MV-4-11 (cell line): ENCODE measurements at regions not wholly inside any gene's neighbourhood (a gene's known extent, or its start where the extent isn't known, plus 50 kb on each side); places are given as distances from the start of the nearest gene placed in this dataset.

Experiments
- DNase-seq: peaks from one replicate; lab custom pipeline; 2025; lab: John Stamatoyannopoulos, UW

GRCh38 chr2:9681427-9681817, 50.6 kb upstream of the YWHAQ start:
- DNase-seq: peak; percentile 63

GRCh38 chr2:9685637-9686036, 54.8 kb upstream of the YWHAQ start:
- no peak for DNase-seq

- no peak for DNase-seq
Measured at GRCh38 chr2:9686061-9686460, 55.3 kb upstream of the YWHAQ start.

- DNase-seq: no peak
Measured at GRCh38 chr2:9690252-9690651, 59.5 kb upstream of the YWHAQ start.

GRCh38 chr2:9690716-9691498, 60.1 kb upstream of the YWHAQ start:
- no peak for DNase-seq

- no peak for DNase-seq
Measured at GRCh38 chr2:9692456-9693195, 61.8 kb upstream of the YWHAQ start.

GRCh38 chr2:9693196-9693491, 62.3 kb upstream of the YWHAQ start:
- peak; percentile 94 for DNase-seq

- no peak for DNase-seq
Measured at GRCh38 chr2:9693646-9694045, 62.8 kb upstream of the YWHAQ start.

GRCh38 chr2:9694661-9695234, 64.0 kb upstream of the YWHAQ start:
- no peak for DNase-seq

GRCh38 chr2:9695941-9696340, 65.1 kb upstream of the YWHAQ start:
- no peak for DNase-seq

- DNase-seq: no peak
Measured at GRCh38 chr2:9696731-9697130, 65.9 kb upstream of the YWHAQ start.

- DNase-seq: peak; percentile 44
Measured at GRCh38 chr2:9697909-9698308, 67.1 kb upstream of the YWHAQ start.

- peak; percentile 71 for DNase-seq
Measured at GRCh38 chr2:9699139-9700108, 68.6 kb upstream of the YWHAQ start.

GRCh38 chr2:9700109-9700495, 69.3 kb upstream of the YWHAQ start:
- peak; percentile 21 for DNase-seq

- DNase-seq: no peak
Measured at GRCh38 chr2:9702604-9703084, 71.8 kb upstream of the YWHAQ start.

- DNase-seq: peak; percentile 32
Measured at GRCh38 chr2:9703085-9703678, 72.4 kb upstream of the YWHAQ start.

- peak; percentile 91 for DNase-seq
Measured at GRCh38 chr2:9703701-9704221, 73.0 kb upstream of the YWHAQ start.

GRCh38 chr2:9704600-9704999, 73.8 kb upstream of the YWHAQ start:
- no peak for DNase-seq

GRCh38 chr2:9705196-9705595, 74.4 kb upstream of the YWHAQ start:
- no peak for DNase-seq

- DNase-seq: no peak
Measured at GRCh38 chr2:9707008-9707407, 76.2 kb upstream of the YWHAQ start.

GRCh38 chr2:9707611-9708160, 76.9 kb upstream of the YWHAQ start:
- no peak for DNase-seq
